H1 (cell line): ENCODE measurements at regions not wholly inside any gene's neighbourhood (a gene's known extent, or its start where the extent isn't known, plus 50 kb on each side); places are given as distances from the start of the nearest gene placed in this dataset.

Experiments
- CHD7 ChIP-seq: fragments of 300-600 bp; sonication (generic); IDR thresholded peaks from 2 replicates; pipeline ENCODE4 v1.7.1; 2012; ENCODE audit warnings: low read length, moderate library complexity, mild to moderate bottlenecking, inconsistent platforms; ENCODE audit not compliant: insufficient replicate concordance
- KDM4A ChIP-seq: IDR thresholded peaks from one replicate; pipeline ENCODE4 v1.7.1; 2012; ENCODE audit warnings: low read depth, mild to moderate bottlenecking, moderate library complexity, low read length, inconsistent platforms; ENCODE audit not compliant: severe bottlenecking
- POU5F1 ChIP-seq: IDR thresholded peaks from 2 replicates; pipeline ENCODE4 v1.6.1; 2011; ENCODE audit warnings: low read depth, mild to moderate bottlenecking, low read length, moderate library complexity
- SAP30 ChIP-seq: fragments of 300-600 bp; sonication (generic); IDR thresholded peaks from 2 replicates; pipeline ENCODE4 v1.7.1; 2012; ENCODE audit warnings: low read length, moderate library complexity, mild to moderate bottlenecking, inconsistent platforms; ENCODE audit not compliant: insufficient read depth, insufficient replicate concordance
- TF ChIP-seq, protein P1 (sequence below): IDR thresholded peaks from 2 replicates; pipeline ENCODE4 v1.6.1; 2012; ENCODE audit warnings: inconsistent platforms

DNA sequence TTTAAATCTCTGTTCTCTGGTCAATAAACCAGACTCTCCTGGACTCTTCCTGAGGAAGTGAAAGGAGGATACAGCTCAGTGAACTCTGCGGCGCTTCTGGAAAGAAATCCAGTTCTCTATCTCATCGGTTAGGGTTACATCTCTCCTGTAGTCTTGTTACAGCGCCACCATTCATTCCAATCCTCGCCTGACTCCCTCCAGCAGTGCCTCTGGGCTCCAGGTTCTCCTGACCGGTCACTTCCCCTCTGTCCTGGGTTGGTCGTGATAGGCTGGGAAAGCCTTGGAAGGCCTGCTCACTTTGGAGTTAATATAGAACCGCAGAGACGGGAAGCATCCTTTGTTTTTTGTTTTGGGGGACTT is 97.0 kb upstream of the STOX2 start (continued):
- TF ChIP-seq CHD7 (no peak), POU5F1 (no peak), SAP30 (no peak), KDM4A (no peak)
- TF ChIP-seq, protein P1, sequence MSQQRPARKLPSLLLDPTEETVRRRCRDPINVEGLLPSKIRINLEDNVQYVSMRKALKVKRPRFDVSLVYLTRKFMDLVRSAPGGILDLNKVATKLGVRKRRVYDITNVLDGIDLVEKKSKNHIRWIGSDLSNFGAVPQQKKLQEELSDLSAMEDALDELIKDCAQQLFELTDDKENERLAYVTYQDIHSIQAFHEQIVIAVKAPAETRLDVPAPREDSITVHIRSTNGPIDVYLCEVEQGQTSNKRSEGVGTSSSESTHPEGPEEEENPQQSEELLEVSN: no peak
